ENCODE measurements at regions not wholly inside any gene's neighbourhood (a gene's known extent, or its start where the extent isn't known, plus 50 kb on each side); places are given as distances from the start of the nearest gene placed in this dataset.
"Not testable (repeated sequence)": the region's sequence is repeated elsewhere in the genome, so short reads cannot be mapped to it uniquely, and the experiment has no call there.

DNA sequence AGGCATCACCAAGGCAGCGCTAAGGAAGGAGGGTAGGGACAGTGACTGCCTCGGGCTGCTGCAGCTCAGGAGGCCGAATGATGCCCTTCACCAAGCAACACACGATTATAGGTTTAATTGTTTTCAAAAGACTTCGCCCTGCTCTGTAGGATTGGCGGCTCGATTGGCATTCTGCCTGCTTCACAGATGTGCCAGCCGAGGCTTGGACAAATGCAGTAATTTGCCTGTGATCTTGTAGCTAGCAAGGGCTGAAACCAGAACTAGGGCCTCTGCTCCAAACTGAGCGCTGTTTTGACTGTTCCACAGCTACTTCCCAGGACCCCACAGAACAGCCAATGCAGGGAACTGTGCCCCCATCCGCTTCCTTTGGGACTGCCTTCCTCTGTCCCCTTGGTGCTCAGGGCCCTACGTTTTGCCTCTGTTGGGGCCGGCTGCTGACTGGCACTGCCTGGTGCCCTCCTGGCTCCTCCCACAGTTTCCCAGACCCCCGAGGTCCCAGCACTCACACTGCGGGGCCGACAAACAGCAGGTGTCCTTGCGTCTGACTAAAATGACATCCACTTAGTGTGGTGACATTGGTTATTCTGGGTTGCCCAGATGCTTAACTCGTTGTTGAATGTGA, 62.6 kb upstream of the EN2 start:
- no peak for DNase-seq (ENCODE audit: low read depth)

DNA sequence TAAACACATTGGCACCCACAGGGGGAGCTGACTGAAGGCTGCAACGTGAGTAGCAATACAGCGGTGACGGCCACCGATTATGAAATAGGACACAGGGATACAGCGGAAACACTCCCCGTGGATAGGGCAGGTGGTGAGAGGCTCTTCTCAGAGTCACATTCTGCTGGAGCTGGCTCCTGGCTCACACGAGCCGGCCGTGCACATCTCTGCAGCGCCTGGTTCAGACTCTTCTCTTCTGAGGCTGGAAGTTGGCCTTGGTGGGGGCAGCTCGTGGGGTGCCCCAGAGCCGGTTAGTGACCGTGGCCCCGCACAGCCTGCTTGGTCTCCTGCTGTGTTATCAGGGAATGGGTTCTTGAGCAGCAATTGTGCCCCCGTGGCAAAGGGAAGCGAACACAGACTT, 61.3 kb upstream of the EN2 start:
- DNase-seq (ENCODE audit: low read depth), result no peak

DNA sequence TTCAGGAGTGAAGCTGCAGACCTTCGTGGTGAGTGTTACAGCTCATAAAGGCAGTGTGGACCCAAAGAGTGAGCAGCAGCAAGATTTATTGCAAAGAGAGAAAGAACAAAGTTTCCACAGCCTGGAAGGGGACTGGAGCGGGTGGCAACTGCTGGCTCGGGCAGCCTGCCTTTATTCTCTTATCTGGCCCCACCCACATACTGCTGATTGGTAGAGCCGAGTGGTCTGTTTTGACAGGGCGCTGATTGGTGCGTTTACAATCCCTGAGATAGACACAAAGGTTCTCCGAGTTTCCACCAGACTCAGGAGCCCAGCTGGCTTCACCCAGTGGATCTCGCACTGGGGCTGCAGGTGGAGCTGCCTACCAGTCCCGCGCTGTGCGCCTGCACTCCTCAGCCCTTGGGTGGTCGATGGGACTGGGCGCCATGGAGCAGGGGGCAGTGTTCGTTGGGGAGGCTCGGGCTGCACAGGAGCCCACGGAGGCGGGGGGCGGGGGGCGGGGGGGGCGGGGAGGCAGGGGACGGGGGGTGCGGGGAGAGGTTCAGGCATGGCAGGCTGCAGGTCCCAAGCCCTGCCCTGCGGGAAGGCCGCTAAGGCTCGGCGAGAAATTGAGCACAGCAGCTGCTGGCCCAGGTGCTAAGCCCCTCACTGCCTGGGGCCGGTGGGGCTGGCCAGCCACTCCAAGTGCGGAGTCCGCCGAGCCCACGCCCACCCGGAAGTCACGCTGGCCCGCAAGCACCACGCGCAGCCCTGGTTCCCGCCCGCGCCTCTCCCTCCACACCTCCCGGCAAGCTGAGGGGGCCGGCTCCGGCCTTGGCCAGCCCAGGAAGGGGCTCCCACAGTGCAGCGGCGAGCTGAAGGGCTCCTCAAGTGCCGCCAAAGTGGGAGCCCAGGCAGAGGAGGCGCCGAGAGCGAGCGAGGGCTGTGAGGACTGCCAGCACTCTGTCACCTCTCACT, 59.9 kb upstream of the EN2 start:
- not testable (repeated sequence) for DNase-seq (ENCODE audit: low read depth)

DNA sequence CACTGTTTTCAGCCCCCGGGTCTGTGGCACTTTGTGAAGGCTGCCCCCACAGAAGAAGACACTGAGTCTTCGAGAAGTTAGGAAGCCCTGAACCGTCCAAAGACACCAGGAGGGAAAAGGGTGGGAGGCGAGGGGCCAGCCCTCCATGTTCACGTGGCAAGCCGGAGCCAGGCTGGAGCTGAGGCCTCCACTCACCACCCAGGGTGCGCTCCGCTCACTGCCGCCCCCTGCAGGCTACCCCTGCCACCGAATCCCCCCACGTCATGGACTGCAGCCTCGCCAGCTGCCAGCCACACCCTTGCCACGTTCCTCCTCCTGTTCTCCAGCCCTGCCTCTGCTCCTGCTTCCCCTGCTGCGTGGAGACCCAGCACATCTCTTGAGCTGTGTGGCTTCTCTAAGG, 59.0 kb upstream of the EN2 start:
- no peak for DNase-seq (ENCODE audit: low read depth)

DNA sequence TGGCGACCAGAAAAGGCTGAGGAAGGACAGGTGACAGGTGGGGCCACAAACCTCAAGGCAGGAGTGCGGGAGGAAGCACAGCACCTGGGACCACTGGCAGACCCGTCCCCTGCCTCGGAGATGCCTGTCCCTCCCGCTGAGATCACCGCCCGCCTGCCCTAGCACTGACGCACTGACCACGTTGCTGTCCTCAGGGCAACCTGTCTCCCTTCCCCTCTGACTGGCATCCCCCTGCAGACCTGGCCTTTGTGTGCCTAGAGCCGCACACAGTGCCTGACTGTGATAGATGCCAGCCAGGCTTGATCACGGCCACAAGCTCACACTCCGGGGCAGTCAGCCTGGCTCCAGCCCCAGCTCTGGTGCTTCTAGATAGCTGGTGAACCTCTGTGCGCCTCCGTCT, 58.4 kb upstream of the EN2 start:
- DNase-seq (ENCODE audit: low read depth), result no peak

DNA sequence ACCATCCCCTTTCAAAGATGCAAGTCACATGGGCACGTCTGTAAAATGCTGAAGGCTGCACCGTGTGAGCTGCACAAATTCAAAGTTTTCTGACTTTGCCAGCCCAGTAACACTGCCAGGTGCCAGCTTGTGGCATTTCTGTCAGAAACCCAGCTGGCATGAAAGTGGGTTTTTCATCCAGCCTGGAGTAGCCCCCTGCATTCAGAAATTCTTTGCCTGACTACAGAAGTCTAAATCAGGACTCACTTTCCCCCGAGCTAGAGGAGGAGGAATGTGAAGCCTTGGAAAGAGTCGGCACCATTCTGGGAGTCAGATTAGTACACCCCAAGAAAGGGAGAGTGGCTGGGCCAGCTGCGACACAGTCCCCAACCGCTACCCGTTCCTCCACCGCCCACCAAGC, 56.7 kb upstream of the EN2 start:
- no peak for DNase-seq (ENCODE audit: low read depth)

DNA sequence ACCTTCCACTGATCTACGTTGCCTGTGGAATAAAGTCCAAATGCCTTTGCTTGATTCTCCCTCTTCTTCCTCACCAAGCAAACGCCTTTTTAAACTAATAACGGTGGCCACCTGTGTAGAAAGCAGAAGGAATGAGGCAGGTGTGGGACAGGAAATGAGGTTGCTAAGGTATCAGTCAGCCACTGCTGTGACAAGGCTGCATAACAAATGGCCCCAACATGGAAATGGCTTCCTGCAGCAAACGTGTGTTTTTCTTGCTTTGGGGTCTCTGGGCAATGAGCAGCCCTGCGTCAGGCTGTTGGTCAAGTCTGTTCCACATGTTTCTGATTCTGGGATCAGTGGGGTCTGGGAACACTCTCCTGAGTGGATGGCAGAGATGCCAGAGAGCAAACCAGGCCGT, 56.0 kb upstream of the EN2 start:
- DNase-seq (ENCODE audit: low read depth), result no peak

DNA sequence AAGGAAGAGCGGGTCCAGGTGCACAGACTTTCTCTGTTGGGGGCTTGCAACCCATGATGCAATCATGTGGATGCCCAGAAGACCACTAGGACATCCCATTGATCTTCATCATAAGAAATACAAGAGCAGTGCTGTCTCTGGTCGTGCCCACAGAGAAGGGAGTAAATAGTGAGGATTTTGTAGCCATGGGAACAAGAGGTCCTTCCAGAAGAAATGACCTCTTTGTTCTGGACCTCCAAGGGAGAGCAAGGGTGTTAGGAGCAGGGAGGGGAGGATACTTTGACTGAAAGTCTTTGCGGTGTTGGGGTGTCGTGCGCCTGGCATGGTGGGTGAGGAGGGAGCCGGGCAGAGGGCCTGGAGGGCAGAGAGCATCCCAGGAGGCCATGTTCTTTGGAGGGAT, 55.0 kb upstream of the EN2 start:
- DNase-seq (ENCODE audit: low read depth), result no peak

DNA sequence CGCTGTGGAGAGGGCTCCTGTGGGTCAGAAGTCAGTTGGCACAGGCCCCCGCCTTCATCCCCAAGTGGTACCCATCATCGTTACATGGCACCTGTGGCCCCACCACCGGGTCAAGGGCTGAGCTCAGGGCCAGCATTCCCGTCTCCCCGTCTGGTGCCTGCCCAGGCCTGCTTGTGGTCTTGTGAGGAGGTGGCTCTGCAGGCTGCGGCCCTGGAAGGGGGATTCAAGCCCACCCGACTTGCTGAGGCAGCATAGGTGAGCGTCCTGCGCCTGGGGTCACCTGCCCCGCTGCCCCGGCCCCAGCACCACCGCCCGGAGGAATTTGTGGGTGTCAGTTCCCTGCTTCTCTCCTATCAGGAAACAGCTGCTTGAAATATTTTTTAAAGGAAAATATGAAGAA, 53.0 kb upstream of the EN2 start:
- no peak for DNase-seq (ENCODE audit: low read depth)

DNA sequence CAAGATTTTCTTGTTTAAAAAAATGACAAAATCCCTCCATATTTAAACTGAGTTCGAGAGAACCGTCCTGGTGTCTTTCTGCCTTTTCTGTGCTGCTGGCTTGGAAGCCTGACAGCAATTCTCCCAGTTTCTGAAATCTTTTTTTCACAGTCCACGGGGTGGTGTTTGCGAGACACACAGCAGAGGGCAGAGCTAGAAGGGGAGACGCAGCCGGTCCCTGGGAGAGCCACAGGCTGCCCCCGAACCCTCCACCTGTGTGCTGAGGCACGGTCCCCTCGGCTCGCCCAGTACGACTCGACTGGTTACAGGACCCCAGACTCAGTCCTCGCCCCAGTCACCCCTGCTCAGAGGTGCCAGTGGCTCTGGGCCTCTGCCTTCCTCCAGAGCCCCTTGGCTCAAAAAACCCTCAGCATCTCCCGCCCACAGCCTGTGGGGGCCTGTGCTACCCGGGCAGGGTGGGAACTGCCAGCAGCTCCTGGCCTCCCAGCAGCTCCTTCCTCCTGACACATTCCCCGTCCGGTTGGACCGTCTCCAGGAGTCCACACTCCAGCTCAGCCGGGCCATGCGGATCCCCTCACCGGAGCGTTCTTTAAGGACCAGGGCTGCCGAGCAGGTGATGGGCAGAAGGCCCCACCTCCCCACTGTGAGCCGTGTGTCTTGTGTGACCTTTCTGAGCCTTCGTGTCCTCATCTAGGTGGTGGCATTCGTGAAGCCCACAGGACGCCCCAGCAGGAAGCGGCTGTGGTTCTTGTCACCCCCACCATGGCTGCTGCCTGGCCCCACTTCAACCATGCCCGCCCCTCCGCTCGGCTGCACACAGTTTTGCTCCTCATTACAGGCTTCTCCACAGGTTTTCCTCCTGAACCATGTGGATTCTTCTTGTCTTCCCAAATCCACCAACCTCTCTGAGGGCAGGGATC, 52.3 kb upstream of the EN2 start:
- DNase-seq (ENCODE audit: low read depth), result no peak

DNA sequence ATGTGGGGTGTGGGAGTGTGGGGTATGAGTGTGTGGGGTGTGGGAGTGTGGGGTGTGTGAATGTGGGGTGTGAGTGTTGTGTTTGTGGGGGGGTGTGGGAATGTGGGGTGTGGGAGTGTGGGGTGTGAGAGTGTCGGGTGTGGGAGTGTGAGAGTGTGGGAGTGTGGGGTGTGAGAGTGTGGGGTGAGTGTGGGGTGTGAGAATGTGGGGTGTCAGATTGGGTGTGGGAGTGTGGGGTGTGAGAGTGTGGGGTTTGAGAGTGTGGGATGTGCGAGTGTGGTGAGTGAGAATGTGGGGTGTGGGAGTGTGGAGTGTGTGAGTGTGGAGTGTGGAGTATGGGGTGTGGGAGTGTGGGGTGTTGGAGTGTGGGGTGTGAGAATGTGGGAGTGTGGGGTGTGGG, 50.1 kb upstream of the EN2 start:
- DNase-seq (ENCODE audit: low read depth), result no peak
